K562 (cell line): ENCODE measurements at regions not wholly inside any gene's neighbourhood (a gene's known extent, or its start where the extent isn't known, plus 50 kb on each side); places are given as distances from the start of the nearest gene placed in this dataset.

Experiments used
- ATAC-seq: fragments of 200-7000 bp; cut with Tn5 transposase; 3 replicates; pipeline ENCODE4 v1.9.1; 2020; ENCODE audit warnings: moderate library complexity
- BruUV-seq: library from RNA; stranded (reverse); fragments of 400-500 nt; replicated peaks from 2 replicates; lab custom pipeline; 2021; lab: Mats Ljungman, UMichigan
- CTCF ChIA-PET: fragments of 300-600 bp; formaldehyde crosslinking; extraction: SDS; loops from one replicate; lab custom pipeline; 2021; ENCODE audit warnings: low intra/inter-chr PET ratio; lab: Yijun Ruan, JAX
- POLR2A ChIA-PET: fragments of 300-600, 350-650 bp; sonication (Branson Sonifier 250); formaldehyde crosslinking; extraction: SDS; loops from one replicate; lab custom pipeline; 2021; ENCODE audit warnings: antibody characterized with exemption, inconsistent platforms; lab: Yijun Ruan, JAX
- DNase-seq, 4 experiments: peaks; one replicate each; pipeline versions ENCODE4 v3.0.0 to v3.0.0-alpha.2; 2011 to 2018; ENCODE audit warnings: low spot score in 3 of 4, mixed read lengths in 3 of 4; ENCODE audit errors: extremely low read depth in 1 of 4
- FAIRE-seq: peaks from 2 replicates; lab custom pipeline; 2011; peaks lifted over from hg19 to GRCh38; lab: Jason Lieb, UNC
- H2AFZ ChIP-seq: 2 replicates; pipeline ENCODE4 v1.6.0; 2011; ENCODE audit warnings: low read depth, low read length, control low read depth, inconsistent platforms
- H3K27ac ChIP-seq: fragments of 200-600 bp; 3 replicates; pipeline ENCODE4 v1.8.0; 2011; ENCODE audit warnings: low read depth, mild to moderate bottlenecking, control low read depth, inconsistent platforms, low read length, moderate library complexity, mixed read lengths; ENCODE audit errors: extremely low read depth
- H3K27me3 ChIP-seq, 2 experiments: fragments of 300-600 bp in 1 of 2; 2 replicates in 1 of 2; 3 replicates in 1 of 2; pipeline versions ENCODE4 v1.6.0 to v1.8.0; 2011; ENCODE audit warnings: inconsistent platforms in 2 of 2, low read length in 2 of 2, mild to moderate bottlenecking in 1 of 2, mixed read lengths in 1 of 2, moderate library complexity in 1 of 2; ENCODE audit not compliant: control insufficient read depth in 2 of 2, insufficient read depth in 2 of 2
- H3K36me3 ChIP-seq: fragments of 300-600 bp; 3 replicates; pipeline ENCODE4 v1.8.0; 2011; ENCODE audit warnings: mild to moderate bottlenecking, low read length, inconsistent platforms; ENCODE audit not compliant: control insufficient read depth, insufficient read depth
- H3K4me1 ChIP-seq, 2 experiments: fragments of 200-600 bp in 1 of 2; replicated peaks in 1 of 2; 2 replicates in 1 of 2; 3 replicates in 1 of 2; pipeline versions ENCODE4 v1.5.1 to v1.8.0; 2011; ENCODE audit warnings: inconsistent platforms in 2 of 2, low read length in 2 of 2, mild to moderate bottlenecking in 1 of 2, mixed read lengths in 1 of 2, moderate library complexity in 1 of 2; ENCODE audit not compliant: control insufficient read depth in 2 of 2, insufficient read depth in 2 of 2
- H3K4me2 ChIP-seq: 2 replicates; pipeline ENCODE4 v1.6.1; 2011; ENCODE audit warnings: low read length, control low read depth, inconsistent platforms, mixed read lengths; ENCODE audit not compliant: insufficient read depth
- H3K4me3 ChIP-seq: fragments of 200-600 bp; sonication (generic), shearing (Covaris generic); 2 replicates; pipeline ENCODE4 v1.5.1; 2016; ENCODE audit warnings: control low read depth, inconsistent platforms
- H3K79me2 ChIP-seq: fragments of 200-600 bp; 3 replicates; pipeline ENCODE4 v1.8.0; 2011; ENCODE audit warnings: low read length, inconsistent platforms; ENCODE audit not compliant: control insufficient read depth, insufficient read depth
- H3K9ac ChIP-seq, 2 experiments: 2 replicates each; pipeline versions ENCODE4 v1.6.0 to v1.6.1; 2011; ENCODE audit warnings: low read depth in 2 of 2, low read length in 2 of 2, control low read depth in 1 of 2, inconsistent platforms in 1 of 2, mild to moderate bottlenecking in 1 of 2, mixed read lengths in 1 of 2; ENCODE audit not compliant: insufficient read depth in 1 of 2
- H3K9me1 ChIP-seq: one replicate; pipeline ENCODE4 v1.6.0; 2011; ENCODE audit warnings: inconsistent platforms, mild to moderate bottlenecking, low read length, moderate library complexity; ENCODE audit not compliant: control insufficient read depth, insufficient read depth
- H3K9me3 ChIP-seq: replicated peaks from 2 replicates; pipeline ENCODE4 v1.5.1; 2011; ENCODE audit warnings: low read depth, low read length, inconsistent platforms; ENCODE audit not compliant: control insufficient read depth, insufficient read depth
- H4K20me1 ChIP-seq: replicated peaks from 2 replicates; pipeline ENCODE4 v1.6.1; 2011; ENCODE audit warnings: low read length, inconsistent platforms, mixed read lengths; ENCODE audit not compliant: control insufficient read depth, insufficient read depth
- GABPB1 ChIP-seq: sonication (generic); formaldehyde crosslinking; IDR thresholded peaks from 2 replicates; pipeline ENCODE4 v1.8.0; 2022; ENCODE audit warnings: mild to moderate bottlenecking, missing genetic modification reagents
- GTF2F1 ChIP-seq: IDR thresholded peaks from 2 replicates; pipeline ENCODE4 v1.6.1; 2011; ENCODE audit warnings: low read depth, low read length, improper control_type of control experiment
- HNRNPH1 ChIP-seq: fragments of 200-400 bp; formaldehyde crosslinking; optimal IDR thresholded peaks from 2 replicates; pipeline ENCODE3; 2017; ENCODE audit warnings: low read depth, mild to moderate bottlenecking, low read length, moderate library complexity
- HSF4 ChIP-seq: fragments of 250-450 bp; sonication (Bioruptor Pico); IDR thresholded peaks from 2 replicates; pipeline ENCODE4 v2.1.2; 2022; ENCODE audit warnings: mild to moderate bottlenecking, moderate library complexity, borderline replicate concordance
- MCM2 ChIP-seq: fragments of 450-650 bp; IDR thresholded peaks from 2 replicates; pipeline ENCODE4 v1.6.1; 2017; ENCODE audit warnings: low read depth, mild to moderate bottlenecking
- MCM7 ChIP-seq, 2 experiments: fragments of 450-650 bp; IDR thresholded peaks; 2 replicates each; pipeline ENCODE4 v1.6.1; 2016 to 2018
- NFIX ChIP-seq: fragments of 250-450 bp; sonication (Bioruptor Pico); IDR thresholded peaks from 2 replicates; pipeline ENCODE4 v1.4.0; 2020; ENCODE audit warnings: low read depth, mild to moderate bottlenecking, moderate library complexity
- PKNOX1 ChIP-seq: fragments of 450-650 bp; IDR thresholded peaks from 2 replicates; pipeline ENCODE4 v1.6.1; 2016
- SIN3B ChIP-seq: fragments of 450-650 bp; IDR thresholded peaks from 2 replicates; pipeline ENCODE4 v1.6.1; 2017; ENCODE audit warnings: low read depth, mild to moderate bottlenecking, moderate library complexity
- YBX1 ChIP-seq: fragments of 450-650 bp; IDR thresholded peaks from 2 replicates; pipeline ENCODE4 v1.7.1; 2016; ENCODE audit warnings: mild to moderate bottlenecking
- ZFP36 ChIP-seq: fragments of 150-350 bp; IDR thresholded peaks from 2 replicates; pipeline ENCODE4 v1.6.1; 2018; ENCODE audit warnings: low read length, low read depth; ENCODE audit not compliant: partially characterized antibody
- ZNF23 ChIP-seq: fragments of 250-450 bp; sonication (Bioruptor Pico); IDR thresholded peaks from 2 replicates; pipeline ENCODE4 v1.4.0; 2020; ENCODE audit warnings: mild to moderate bottlenecking
- ZNF436 ChIP-seq: fragments of 250-450, 450-650 bp; sonication (Bioruptor Pico); formaldehyde crosslinking; IDR thresholded peaks from 2 replicates; pipeline ENCODE4 v1.7.0; 2020; ENCODE audit warnings: mild to moderate bottlenecking
- ZNF644 ChIP-seq: fragments of 200-800 bp; sonication (Bioruptor generic); IDR thresholded peaks from 2 replicates; pipeline ENCODE4 v1.6.1; 2016; ENCODE audit warnings: low read depth, missing genetic modification characterization, missing compliant biosample characterization
- ZSCAN32 ChIP-seq: fragments of 450-650 bp; formaldehyde crosslinking; IDR thresholded peaks from 2 replicates; pipeline ENCODE4 v1.4.0; 2020; ENCODE audit warnings: mild to moderate bottlenecking, moderate library complexity
- WGBS: fragments of 100-300 bp; shearing (Covaris generic); methylation state at CpG from one replicate; pipeline ENCODE4 v1.1.6; 2016; ENCODE audit warnings: low coverage, mixed read lengths; ENCODE audit not compliant: insufficient coverage; ENCODE audit errors: missing lambda C conversion rate; 5-methylcytosine and 5-hydroxymethylcytosine counted together
- in situ Hi-C: fragments of 300-500 bp; cut with MboI; formaldehyde crosslinking; loops from 4 replicates; pipeline ENCODE4 v1.15.0; 2018; ENCODE audit warnings: inconsistent platforms, mixed read lengths
- intact Hi-C: fragments of 100-400 bp; cut with micrococcal nuclease; formaldehyde crosslinking; loops from 2 replicates; pipeline ENCODE4 v1.14.2; 2022
- TF ChIP-seq, protein P1 (sequence below): fragments of 450-650 bp; IDR thresholded peaks from 2 replicates; pipeline ENCODE4 v1.6.1; 2016; ENCODE audit warnings: missing biosample characterization, missing genetic modification characterization
- TF ChIP-seq, protein P2 (sequence below): fragments of 450-650 bp; IDR thresholded peaks from 2 replicates; pipeline ENCODE4 v1.6.1; 2016; ENCODE audit warnings: antibody characterized with exemption
- TF ChIP-seq, protein P3 (sequence below), 2 experiments: fragments of 200-800 bp in 1 of 2; sonication (Bioruptor generic) in 1 of 2; sonication (generic) in 1 of 2; formaldehyde crosslinking in 1 of 2; IDR thresholded peaks in 1 of 2; conservative IDR thresholded peaks in 1 of 2; 2 replicates each; pipeline versions ENCODE4 v1.5.0 to v1.6.1; 2016 to 2020; ENCODE audit warnings: missing compliant biosample characterization in 1 of 2, missing genetic modification characterization in 1 of 2, missing genetic modification reagents in 1 of 2

- Histone ChIP-seq H3K79me2 (no peaks in the 10 kb centered on the region), H4K20me1 (no peaks in the 10 kb centered on the region), H3K4me1 (no peaks in the 10 kb centered on the region), H3K4me2 (no peak overlapping the region), H3K27me3 (peaks cover 3 to 7% of the 10 kb centered on the region in 2 experiments; a peak in 3 of 5 replicates), H3K9me3 (no peaks in the 10 kb centered on the region), H3K36me3 (no peaks in the 10 kb centered on the region), H2AFZ (no peak overlapping the region), H3K9ac (no peak overlapping the region), H3K9me1 (no peaks in the 10 kb centered on the region), H3K27ac (no peak overlapping the region), H3K4me3 (no peak overlapping the region)
- FAIRE-seq (peak; percentile 86), DNase-seq (peak; percentile 24 to 74 (median 43)), ATAC-seq (peak; percentile 96)
- 4% methylated on average over 7 of the region's 7 CpGs for WGBS
- in situ Hi-C loops (loop anchor here (5.0 kb wide), 1 partner anchor 713 kb away; no protein-coding TSS in a partner anchor), intact Hi-C loops (loop anchor here (2.0 to 10.0 kb wide), 5 partner anchors 144 to 1080 kb away; no protein-coding TSS in a partner anchor)
- POLR2A ChIA-PET, result interaction anchor here (0.6 to 1.3 kb wide), 6 partner anchors 10 to 735 kb away, joined by 3 to 4 read pairs (median 3); no protein-coding TSS in a partner anchor
- no TSS peak for BruUV-seq
- CTCF ChIA-PET, result interaction anchor here (0.7 to 1.9 kb wide), 6 partner anchors 10 to 719 kb away, joined by 3 to 7 read pairs (median 4); no protein-coding TSS in a partner anchor
- TF ChIP-seq, protein P1, sequence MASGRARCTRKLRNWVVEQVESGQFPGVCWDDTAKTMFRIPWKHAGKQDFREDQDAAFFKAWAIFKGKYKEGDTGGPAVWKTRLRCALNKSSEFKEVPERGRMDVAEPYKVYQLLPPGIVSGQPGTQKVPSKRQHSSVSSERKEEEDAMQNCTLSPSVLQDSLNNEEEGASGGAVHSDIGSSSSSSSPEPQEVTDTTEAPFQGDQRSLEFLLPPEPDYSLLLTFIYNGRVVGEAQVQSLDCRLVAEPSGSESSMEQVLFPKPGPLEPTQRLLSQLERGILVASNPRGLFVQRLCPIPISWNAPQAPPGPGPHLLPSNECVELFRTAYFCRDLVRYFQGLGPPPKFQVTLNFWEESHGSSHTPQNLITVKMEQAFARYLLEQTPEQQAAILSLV, result no peak
- TF ChIP-seq, protein P2, sequence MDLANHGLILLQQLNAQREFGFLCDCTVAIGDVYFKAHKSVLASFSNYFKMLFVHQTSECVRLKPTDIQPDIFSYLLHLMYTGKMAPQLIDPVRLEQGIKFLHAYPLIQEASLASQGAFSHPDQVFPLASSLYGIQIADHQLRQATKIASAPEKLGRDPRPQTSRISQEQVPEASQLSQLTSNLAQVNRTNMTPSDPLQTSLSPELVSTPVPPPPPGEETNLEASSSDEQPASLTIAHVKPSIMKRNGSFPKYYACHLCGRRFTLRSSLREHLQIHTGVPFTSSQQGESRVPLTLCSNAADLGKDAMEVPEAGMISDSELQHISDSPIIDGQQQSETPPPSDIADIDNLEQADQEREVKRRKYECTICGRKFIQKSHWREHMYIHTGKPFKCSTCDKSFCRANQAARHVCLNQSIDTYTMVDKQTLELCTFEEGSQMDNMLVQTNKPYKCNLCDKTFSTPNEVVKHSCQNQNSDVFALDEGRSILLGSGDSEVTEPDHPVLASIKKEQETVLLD, result no peak
- TF ChIP-seq GABPB1 (CRISPR knock-in tag) (no peak), HSF4 (no peak), MCM2 (no peak), HNRNPH1 (no peak), YBX1 (no peak), GTF2F1 (no peak), ZNF644 (tag) (no peak), MCM7 (IDR thresholded peaks at IDR 0.05) (no peak), PKNOX1 (peak; percentile 57), ZNF436 (CRISPR knock-in tag) (no peak), SIN3B (no peak), ZFP36 (no peak), ZNF23 (CRISPR knock-in tag) (no peak), ZSCAN32 (no peak), NFIX (CRISPR knock-in tag) (no peak)
- TF ChIP-seq, protein P3, sequence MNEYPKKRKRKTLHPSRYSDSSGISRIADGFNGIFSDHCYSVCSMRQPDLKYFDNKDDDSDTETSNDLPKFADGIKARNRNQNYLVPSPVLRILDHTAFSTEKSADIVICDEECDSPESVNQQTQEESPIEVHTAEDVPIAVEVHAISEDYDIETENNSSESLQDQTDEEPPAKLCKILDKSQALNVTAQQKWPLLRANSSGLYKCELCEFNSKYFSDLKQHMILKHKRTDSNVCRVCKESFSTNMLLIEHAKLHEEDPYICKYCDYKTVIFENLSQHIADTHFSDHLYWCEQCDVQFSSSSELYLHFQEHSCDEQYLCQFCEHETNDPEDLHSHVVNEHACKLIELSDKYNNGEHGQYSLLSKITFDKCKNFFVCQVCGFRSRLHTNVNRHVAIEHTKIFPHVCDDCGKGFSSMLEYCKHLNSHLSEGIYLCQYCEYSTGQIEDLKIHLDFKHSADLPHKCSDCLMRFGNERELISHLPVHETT (CRISPR knock-in tag; conservative IDR thresholded peaks at IDR 0.05 in 1 of 2, IDR thresholded peaks at IDR 0.05 in 1 of 2), result 0 out of 4 replicates have a peak, but pooled peaks of 1 of the 2 experiments have one; percentile 18
Observed at GRCh38 chr2:158034198-158034866, 67.3 kb upstream of the UPP2 start.
